Hippocampal formation (tissue), 2 donors: ENCODE measurements at regions not wholly inside any gene's neighbourhood (a gene's known extent, or its start where the extent isn't known, plus 50 kb on each side); places are given as distances from the start of the nearest gene placed in this dataset.

ENCODE experiments used
- DNase-seq, 2 donors: peaks; one replicate each; lab custom pipeline; 2025; lab: John Stamatoyannopoulos, UW

DNA sequence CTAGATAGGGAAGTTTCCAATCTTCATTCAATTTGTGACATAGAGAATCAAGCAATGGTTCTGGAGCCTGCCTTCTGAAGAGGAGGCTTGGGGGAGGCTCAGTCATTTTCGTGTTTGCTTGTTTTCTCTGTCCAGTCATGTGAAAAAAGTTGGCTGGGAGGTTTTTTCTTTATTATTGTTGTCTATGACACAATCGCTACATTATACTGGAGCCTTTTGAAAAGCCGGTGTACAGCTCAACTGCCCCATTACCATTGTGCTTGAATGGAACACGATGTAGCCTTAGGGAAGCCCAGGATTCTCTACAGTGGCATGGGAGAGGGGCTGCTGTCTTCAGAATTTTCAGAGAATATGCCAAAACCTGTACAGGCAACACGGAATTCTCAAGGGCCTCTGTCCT, 57.9 kb upstream of the NCAM1 start:
- peak; percentile 64 to 95 for DNase-seq

DNA sequence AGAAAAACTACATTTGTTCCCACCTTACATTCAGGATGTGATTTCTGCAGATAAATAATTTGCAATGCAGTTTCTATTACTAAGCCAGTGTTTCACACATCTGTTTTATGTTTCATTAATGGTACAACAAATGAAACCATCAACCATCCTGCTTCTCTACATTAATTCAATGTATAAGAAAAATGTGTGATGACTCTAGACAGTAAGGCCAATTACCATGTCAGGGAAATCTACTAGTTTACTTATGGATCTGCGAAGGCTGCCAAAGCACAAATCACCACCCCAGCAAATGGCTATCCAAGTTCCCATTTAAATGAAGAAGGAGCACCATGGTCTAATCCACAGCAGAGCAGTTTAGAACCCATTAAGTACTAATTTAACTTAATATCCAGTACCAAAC, 50.1 kb upstream of the NCAM1 start:
- no peak for DNase-seq
